ENCODE measurements at regions not wholly inside any gene's neighbourhood (a gene's known extent, or its start where the extent isn't known, plus 50 kb on each side); places are given as distances from the start of the nearest gene placed in this dataset.
"Not testable (repeated sequence)": the region's sequence is repeated elsewhere in the genome, so short reads cannot be mapped to it uniquely, and the experiment has no call there.

GRCh38 chr16:29578898-29579297 lies 72.7 kb upstream of the NPIPB12 start:
- DNase-seq (ENCODE audit: low spot score): not testable (repeated sequence)

- DNase-seq (ENCODE audit: low spot score): not testable (repeated sequence)
These were observed 75.6 kb upstream of the NPIPB12 start for GRCh38 chr16:29581764-29582163.

- not testable (repeated sequence) for DNase-seq (ENCODE audit: low spot score)
These were observed 71.1 kb upstream of the SPN start for GRCh38 chr16:29591919-29592318.

- DNase-seq (ENCODE audit: low spot score): not testable (repeated sequence)
These were observed 68.7 kb upstream of the SPN start for GRCh38 chr16:29594269-29594925.

GRCh38 chr16:29594926-29595838 lies 67.9 kb upstream of the SPN start:
- DNase-seq (ENCODE audit: low spot score): peak; percentile 65

GRCh38 chr16:29597030-29597429 lies 66.0 kb upstream of the SPN start:
- DNase-seq (ENCODE audit: low spot score): not testable (repeated sequence)

- DNase-seq (ENCODE audit: low spot score): not testable (repeated sequence)
These were observed 62.7 kb upstream of the SPN start for GRCh38 chr16:29600111-29601000.

GRCh38 chr16:29602247-29602625 lies 60.8 kb upstream of the SPN start:
- not testable (repeated sequence) for DNase-seq (ENCODE audit: low spot score)

- DNase-seq (ENCODE audit: low spot score): not testable (repeated sequence)
These were observed 60.4 kb upstream of the SPN start for GRCh38 chr16:29602683-29603088.

- DNase-seq (ENCODE audit: low spot score): peak; percentile 44
These were observed 58.2 kb upstream of the SPN start for GRCh38 chr16:29604631-29605549.

- DNase-seq (ENCODE audit: low spot score): not testable (repeated sequence)
These were observed 57.3 kb upstream of the SPN start for GRCh38 chr16:29605593-29606205.

- DNase-seq (ENCODE audit: low spot score): not testable (repeated sequence)
These were observed 56.2 kb upstream of the SPN start for GRCh38 chr16:29606669-29607427.

- not testable (repeated sequence) for DNase-seq (ENCODE audit: low spot score)
These were observed 55.6 kb upstream of the SPN start for GRCh38 chr16:29607428-29607823.

GRCh38 chr16:29612381-29613306 lies 50.4 kb upstream of the SPN start:
- DNase-seq (ENCODE audit: low spot score): not testable (repeated sequence)

Data from AG08395 (cell line).